SK-N-SH (cell line): ENCODE measurements at regions not wholly inside any gene's neighbourhood (a gene's known extent, or its start where the extent isn't known, plus 50 kb on each side); places are given as distances from the start of the nearest gene placed in this dataset.

Experiments
- CTCF ChIA-PET: fragments of 300-600, 350-600 bp; formaldehyde crosslinking; extraction: SDS; loops from one replicate; lab custom pipeline; 2021; lab: Yijun Ruan, JAX
- POLR2A ChIA-PET: fragments of 350-600 bp; sonication (Branson Sonifier 250); formaldehyde crosslinking; extraction: SDS; loops from one replicate; lab custom pipeline; 2020; ENCODE audit warnings: antibody characterized with exemption, inconsistent platforms; lab: Yijun Ruan, JAX
- DNase-seq: peaks from one replicate; pipeline ENCODE4 v3.0.0; 2012
- H2AFZ ChIP-seq: fragments of 200-600 bp; sonication (generic); 2 replicates; pipeline ENCODE4 v1.8.1; 2016; ENCODE audit warnings: antibody characterized with exemption, mild to moderate bottlenecking, low read depth
- H3F3A ChIP-seq: fragments of 200-600 bp; sonication (generic); replicated peaks from 2 replicates; pipeline ENCODE3; 2016; ENCODE audit warnings: antibody characterized with exemption, mild to moderate bottlenecking; ENCODE audit not compliant: insufficient read depth
- H3K27ac ChIP-seq, 2 experiments: fragments of 200-500 bp in 1 of 2; fragments of 200-600 bp in 1 of 2; sonication (Bioruptor generic) in 1 of 2; sonication (generic), shearing (Covaris generic) in 1 of 2; 2 replicates each; pipeline versions ENCODE4 v1.5.1 to v1.6.1; 2014 to 2016; ENCODE audit warnings: low read depth in 2 of 2, inconsistent platforms in 1 of 2, low read length in 1 of 2, mild to moderate bottlenecking in 1 of 2, mixed read lengths in 1 of 2
- H3K27me3 ChIP-seq: fragments of 200-600 bp; sonication (generic), shearing (Covaris generic); 2 replicates; pipeline ENCODE4 v1.6.1; 2016; ENCODE audit warnings: mixed run types; ENCODE audit not compliant: insufficient read depth
- H3K36me3 ChIP-seq, 2 experiments: fragments of 200-500 bp in 1 of 2; fragments of 200-600 bp in 1 of 2; sonication (Bioruptor generic) in 1 of 2; sonication (generic) in 1 of 2; replicated peaks in 1 of 2; 2 replicates each; pipeline versions ENCODE3 to v1.5.1; 2014 to 2016; ENCODE audit warnings: low read length in 1 of 2, mild to moderate bottlenecking in 1 of 2; ENCODE audit not compliant: insufficient read depth in 2 of 2, control insufficient read depth in 1 of 2
- H3K4me1 ChIP-seq, 2 experiments: fragments of 200-500 bp in 1 of 2; fragments of 200-600 bp in 1 of 2; sonication (Bioruptor generic) in 1 of 2; sonication (generic), shearing (Covaris generic) in 1 of 2; 2 replicates each; pipeline versions ENCODE4 v1.5.1 to v1.6.1; 2014 to 2016; ENCODE audit warnings: low read depth in 1 of 2, low read length in 1 of 2, mixed run types in 1 of 2; ENCODE audit not compliant: insufficient read depth in 2 of 2, control insufficient read depth in 1 of 2
- H3K4me2 ChIP-seq: fragments of 200-600 bp; sonication (generic), shearing (Covaris generic); 2 replicates; pipeline ENCODE4 v1.6.1; 2017; ENCODE audit warnings: mixed run types
- H3K4me3 ChIP-seq, 2 experiments: fragments of 200-500 bp in 1 of 2; fragments of 200-600 bp in 1 of 2; sonication (Bioruptor generic) in 1 of 2; sonication (generic), shearing (Covaris generic) in 1 of 2; 2 replicates each; pipeline versions ENCODE4 v1.5.1 to v1.8.1; 2014 to 2016; ENCODE audit warnings: low read depth in 2 of 2, inconsistent platforms in 1 of 2, low read length in 1 of 2, mild to moderate bottlenecking in 1 of 2, mixed read lengths in 1 of 2, moderate library complexity in 1 of 2
- H3K79me2 ChIP-seq: fragments of 200-600 bp; sonication (generic); 2 replicates; pipeline ENCODE4 v1.8.1; 2017; ENCODE audit warnings: mild to moderate bottlenecking; ENCODE audit not compliant: insufficient read depth
- H3K9ac ChIP-seq: fragments of 200-600 bp; sonication (generic); 2 replicates; pipeline ENCODE4 v1.6.1; 2017; ENCODE audit warnings: mixed run types
- H3K9me2 ChIP-seq: fragments of 200-600 bp; sonication (generic); 2 replicates; pipeline ENCODE4 v1.6.1; 2017; ENCODE audit warnings: mixed run types
- H3K9me3 ChIP-seq: fragments of 200-600 bp; sonication (generic); 2 replicates; pipeline ENCODE4 v1.6.1; 2017; ENCODE audit warnings: mixed run types, mild to moderate bottlenecking, moderate library complexity
- H4K20me1 ChIP-seq: fragments of 200-600 bp; sonication (generic); 2 replicates; pipeline ENCODE4 v1.6.1; 2017; ENCODE audit warnings: mild to moderate bottlenecking, mixed run types; ENCODE audit not compliant: insufficient read depth
- CHD2 ChIP-seq: fragments of 150-350 bp; IDR thresholded peaks from 2 replicates; pipeline ENCODE4 v1.6.1; 2018; ENCODE audit warnings: low read length; ENCODE audit not compliant: partially characterized antibody
- EP300 ChIP-seq, 2 experiments: IDR thresholded peaks; 2 replicates each; pipeline versions ENCODE4 v1.4.0 to v1.6.1; 2012; ENCODE audit warnings: borderline replicate concordance in 1 of 2, low read depth in 1 of 2, low read length in 1 of 2
- EZH2phosphoT487 ChIP-seq: fragments of 200-600 bp; sonication (generic); IDR thresholded peaks from 2 replicates; pipeline ENCODE4 v1.6.1; 2017; ENCODE audit warnings: low read depth, mixed run types, mild to moderate bottlenecking, antibody characterized with exemption, moderate library complexity, borderline replicate concordance
- FOXM1 ChIP-seq: IDR thresholded peaks from 2 replicates; pipeline ENCODE4 v1.4.0; 2012; ENCODE audit warnings: low read depth, mild to moderate bottlenecking
- IRF3 ChIP-seq: fragments of 150-350 bp; IDR thresholded peaks from 2 replicates; pipeline ENCODE4 v1.6.1; 2016; ENCODE audit warnings: mild to moderate bottlenecking, low read depth, low read length
- JUND ChIP-seq: IDR thresholded peaks from 2 replicates; pipeline ENCODE4 v1.4.0; 2012
- MAX ChIP-seq: IDR thresholded peaks from 2 replicates; pipeline ENCODE4 v1.4.0; 2012; ENCODE audit warnings: low read depth
- MXI1 ChIP-seq: IDR thresholded peaks from 2 replicates; pipeline ENCODE4 v1.6.1; 2012; ENCODE audit warnings: mild to moderate bottlenecking, low read depth, low read length, improper control_type of control experiment
- RAD21 ChIP-seq: IDR thresholded peaks from 2 replicates; pipeline ENCODE4 v1.6.1; 2012; ENCODE audit warnings: mild to moderate bottlenecking, low read length
- REST ChIP-seq: IDR thresholded peaks from 2 replicates; pipeline ENCODE4 v1.6.1; 2012; ENCODE audit warnings: mild to moderate bottlenecking, low read depth, low read length, moderate library complexity
- SIN3A ChIP-seq: IDR thresholded peaks from 2 replicates; pipeline ENCODE4 v1.6.1; 2012; ENCODE audit warnings: low read depth, mild to moderate bottlenecking, low read length, moderate library complexity, borderline replicate concordance
- WGBS: methylation state at CpG from one replicate; pipeline ENCODE4 v1.1.6; 2017; ENCODE audit warnings: low lambda C conversion rate; 5-methylcytosine and 5-hydroxymethylcytosine counted together
- TF ChIP-seq, protein P1 (sequence below): IDR thresholded peaks from 2 replicates; pipeline ENCODE4 v1.4.0; 2012; ENCODE audit warnings: low read depth, borderline replicate concordance

DNA sequence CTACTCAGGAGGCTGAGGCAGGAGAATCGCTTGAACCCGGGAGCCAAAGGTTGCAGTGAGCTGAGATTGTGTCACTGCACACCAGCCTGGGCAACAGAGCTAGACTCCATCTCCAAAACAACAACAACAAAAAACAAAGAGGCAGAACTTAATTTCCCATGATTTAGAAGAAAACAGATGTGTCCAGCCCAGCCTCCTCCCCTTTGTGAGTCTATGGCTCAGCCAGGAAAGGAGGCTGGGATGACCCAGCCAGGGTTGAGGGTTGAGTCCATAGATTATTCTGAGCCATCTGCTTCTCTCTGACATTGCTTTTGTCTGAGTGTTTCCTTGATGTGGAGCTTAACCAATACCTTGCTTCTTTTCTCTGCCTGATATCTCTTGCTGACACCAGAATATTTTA is 994.1 kb downstream of the TYW1 start:
- H3K4me2 ChIP-seq: no peak overlapping the region
- H3K9me3 ChIP-seq: peaks cover 17% of the 10 kb centered on the region; the same call in 1 of the 2 replicates
- 79% methylated on average over 2 of the region's 2 CpGs for WGBS
- no peak overlapping the region for H3K4me3 ChIP-seq
- DNase-seq: no peak
- H3K9ac ChIP-seq: no peak overlapping the region
- H3K79me2 ChIP-seq: no peaks in the 10 kb centered on the region
- H3K27ac ChIP-seq: no peak overlapping the region
- ChIA-PET CTCF (interaction anchor here (1.4 to 1.5 kb wide), 2 partner anchors 13 to 15 kb away, joined by 4 read pairs; no protein-coding TSS in a partner anchor), POLR2A (no interaction called here)
- H3K27me3 ChIP-seq: no peaks in the 10 kb centered on the region
- no peaks in the 10 kb centered on the region for H4K20me1 ChIP-seq
- TF ChIP-seq RAD21: no peak
- TF ChIP-seq EP300 (IDR thresholded peaks at IDR 0.05; ENCODE audit: borderline replicate concordance in 1 of 2, low read depth in 1 of 2, low read length in 1 of 2): no peak
- TF ChIP-seq SIN3A: no peak
- no peak for TF ChIP-seq JUND
- TF ChIP-seq MXI1: no peak
- no peak for TF ChIP-seq REST
- no peaks in the 10 kb centered on the region for H3K9me2 ChIP-seq
- H3K36me3 ChIP-seq: no peaks in the 10 kb centered on the region
- no peaks in the 10 kb centered on the region for H3K4me1 ChIP-seq
- no peak overlapping the region for H2AFZ ChIP-seq
- H3F3A ChIP-seq: no peaks in the 10 kb centered on the region

GRCh38 chr7:67992287-67992686 is 995.7 kb downstream of the TYW1 start:
- DNase-seq: no peak
- H3K27ac ChIP-seq: no peak overlapping the region

More at GRCh38 chr7:67992287-67992686, 995.7 kb downstream of the TYW1 start:
- Histone ChIP-seq H3K9ac (no peak overlapping the region), H3K27me3 (no peaks in the 10 kb centered on the region), H3K4me2 (no peak overlapping the region), H3K4me3 (no peak overlapping the region), H3K9me3 (peaks cover 16% of the 10 kb centered on the region; the same call in 1 of the 2 replicates), H3K9me2 (no peaks in the 10 kb centered on the region), H3K36me3 (no peaks in the 10 kb centered on the region), H3K79me2 (no peaks in the 10 kb centered on the region), H3F3A (no peaks in the 10 kb centered on the region), H4K20me1 (no peaks in the 10 kb centered on the region), H3K4me1 (no peaks in the 10 kb centered on the region), H2AFZ (no peak overlapping the region)
- ChIA-PET CTCF (interaction anchor here (1.5 to 1.6 kb wide), 2 partner anchors 14 to 25 kb away, joined by 3 to 4 read pairs; no protein-coding TSS in a partner anchor), POLR2A (no interaction called here)
- TF ChIP-seq RAD21 (no peak), SIN3A (no peak), CHD2 (no peak), EZH2phosphoT487 (no peak), IRF3 (no peak), REST (no peak), MAX (no peak), FOXM1 (no peak)
- TF ChIP-seq, protein P1, sequence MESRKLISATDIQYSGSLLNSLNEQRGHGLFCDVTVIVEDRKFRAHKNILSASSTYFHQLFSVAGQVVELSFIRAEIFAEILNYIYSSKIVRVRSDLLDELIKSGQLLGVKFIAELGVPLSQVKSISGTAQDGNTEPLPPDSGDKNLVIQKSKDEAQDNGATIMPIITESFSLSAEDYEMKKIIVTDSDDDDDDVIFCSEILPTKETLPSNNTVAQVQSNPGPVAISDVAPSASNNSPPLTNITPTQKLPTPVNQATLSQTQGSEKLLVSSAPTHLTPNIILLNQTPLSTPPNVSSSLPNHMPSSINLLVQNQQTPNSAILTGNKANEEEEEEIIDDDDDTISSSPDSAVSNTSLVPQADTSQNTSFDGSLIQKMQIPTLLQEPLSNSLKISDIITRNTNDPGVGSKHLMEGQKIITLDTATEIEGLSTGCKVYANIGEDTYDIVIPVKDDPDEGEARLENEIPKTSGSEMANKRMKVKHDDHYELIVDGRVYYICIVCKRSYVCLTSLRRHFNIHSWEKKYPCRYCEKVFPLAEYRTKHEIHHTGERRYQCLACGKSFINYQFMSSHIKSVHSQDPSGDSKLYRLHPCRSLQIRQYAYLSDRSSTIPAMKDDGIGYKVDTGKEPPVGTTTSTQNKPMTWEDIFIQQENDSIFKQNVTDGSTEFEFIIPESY: no peak
- WGBS: 47% methylated on average over 8 of the region's 8 CpGs
